ENCODE measurements at regions not wholly inside any gene's neighbourhood (a gene's known extent, or its start where the extent isn't known, plus 50 kb on each side); places are given as distances from the start of the nearest gene placed in this dataset.

DNA sequence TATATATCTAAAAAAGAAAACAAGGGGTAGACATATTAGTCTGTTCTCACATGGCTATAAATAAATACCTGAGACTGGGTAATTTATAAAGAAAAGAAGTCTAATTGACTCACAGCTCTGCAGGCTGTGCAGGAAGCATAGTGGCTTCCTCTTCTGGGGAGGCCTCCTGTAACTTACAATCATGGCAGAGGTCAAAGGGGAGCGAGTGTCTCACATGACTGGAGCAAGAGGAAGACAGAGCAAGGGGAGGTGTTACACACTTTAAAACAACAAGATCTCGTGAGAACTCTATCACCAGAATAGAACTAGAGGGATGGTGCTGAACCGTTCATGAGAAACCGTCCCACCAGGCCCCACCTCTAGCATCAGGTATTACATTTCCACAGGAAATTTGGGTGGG lies 616.8 kb downstream of the TLE4 start:
- no peak for TF ChIP-seq CTCF (conservative IDR thresholded peaks at IDR 0.05)

More for the DNA sequence above, 616.8 kb downstream of the TLE4 start:
- Histone ChIP-seq H2AK5ac (ENCODE audit: insufficient read length, low read length) (no peak overlapping the region), H4K5ac (ENCODE audit: insufficient read length, low read depth, low read length) (no peak overlapping the region), H2BK15ac (ENCODE audit: low read depth, low read length) (no peak overlapping the region), H3K79me2 (ENCODE audit: insufficient read depth, low read length) (no peaks in the 10 kb centered on the region), H3K27ac (ENCODE audit: insufficient read length, low read depth, low read length) (no peak overlapping the region), H3K18ac (ENCODE audit: insufficient read length, low read depth, low read length) (no peak overlapping the region), H3K4ac (ENCODE audit: low read depth, low read length) (no peak overlapping the region), H3K4me2 (ENCODE audit: insufficient read depth, insufficient read length, low read length) (no peak overlapping the region), H3K23me2 (ENCODE audit: insufficient read length, low read depth, low read length, poor library complexity, severe bottlenecking) (no peaks in the 10 kb centered on the region), H2BK20ac (ENCODE audit: low read depth, low read length, poor library complexity, severe bottlenecking) (no peak overlapping the region), H2BK5ac (ENCODE audit: insufficient read length, low read length) (no peak overlapping the region), H3K9me3 (ENCODE audit: control insufficient read depth, low read depth, low read length) (no peaks in the 10 kb centered on the region), H3T11ph (ENCODE audit: low read length) (no peak overlapping the region), H3K79me1 (ENCODE audit: insufficient read depth, low read depth, low read length, poor library complexity, severe bottlenecking) (no peaks in the 10 kb centered on the region), H3K14ac (ENCODE audit: insufficient read depth, low read length) (no peak overlapping the region), H2AFZ (ENCODE audit: low read length) (no peak overlapping the region), H2BK120ac (ENCODE audit: low read depth, low read length, poor library complexity, severe bottlenecking) (no peak overlapping the region), H3K9ac (ENCODE audit: extremely low read depth, insufficient read length, low read length) (no peak overlapping the region), H4K20me1 (ENCODE audit: control insufficient read depth, insufficient read depth, insufficient read length) (no peaks in the 10 kb centered on the region), H4K8ac (replicated peaks; ENCODE audit: insufficient read length, low read depth, low read length) (no peak overlapping the region), H4K91ac (ENCODE audit: insufficient read length, low read depth, low read length) (no peak overlapping the region), H3K56ac (ENCODE audit: insufficient read length, low read depth, low read length) (no peak overlapping the region), H3K23ac (ENCODE audit: insufficient read length, low read depth, low read length) (no peak overlapping the region), H3K4me1 (ENCODE audit: insufficient read depth, low read length) (no peaks in the 10 kb centered on the region), H3K27me3 (ENCODE audit: insufficient read depth, low read length) (no peaks in the 10 kb centered on the region), H2BK12ac (ENCODE audit: insufficient read length, low read depth, low read length) (no peak overlapping the region)
- Mint-ChIP-seq H3K27ac (no peak overlapping the region), H3K4me3 (no peak overlapping the region), H3K9me3 (peaks cover 4 to 10% of the 10 kb centered on the region in 2 experiments; a peak in 2 of 5 replicates), H3K36me3 (ENCODE audit: insufficient read depth in 1 of 3, low read depth in 3 of 3) (peaks cover 1 to 7% (median 2%) of the 10 kb centered on the region in 3 experiments; a peak in 2 of 7 replicates), H3K27me3 (ENCODE audit: low read depth) (no peaks in the 10 kb centered on the region; the same call in 1 of the 2 replicates), H3K4me1 (no peaks in the 10 kb centered on the region)
- no CpG with 5 or more reads among the region's 4 CpGs for whole genome bisulfite sequencing (ENCODE audit: extremely low coverage, insufficient read length, low lambda C conversion rate)
- no peak for DNase-seq

Data from H9 (cell line).